ENCODE measurements at regions not wholly inside any gene's neighbourhood (a gene's known extent, or its start where the extent isn't known, plus 50 kb on each side); places are given as distances from the start of the nearest gene placed in this dataset.

- Histone ChIP-seq H3K4me3 (ENCODE audit: low read length) (no peak overlapping the region), H4K20me1 (ENCODE audit: insufficient read depth, low read length) (no peaks in the 10 kb centered on the region), H3K79me2 (ENCODE audit: low read length) (no peaks in the 10 kb centered on the region), H3K9ac (ENCODE audit: low read length) (no peak overlapping the region), H3K36me3 (replicated peaks; ENCODE audit: low read depth, low read length) (no peaks in the 10 kb centered on the region), H3K27ac (ENCODE audit: low read length) (no peak overlapping the region), H2AFZ (ENCODE audit: low read depth, low read length) (no peak overlapping the region), H3K9me3 (ENCODE audit: insufficient read depth, low read length) (no peaks in the 10 kb centered on the region), H3K4me2 (ENCODE audit: low read length) (no peak overlapping the region), H3K4me1 (ENCODE audit: low read length) (peaks cover 50% of the 10 kb centered on the region), H3K27me3 (ENCODE audit: low read depth, low read length) (peaks cover 30% of the 10 kb centered on the region)
- TF ChIP-seq EZH2phosphoT487 (IDR thresholded peaks at IDR 0.05; ENCODE audit: low read depth) (no peak), CTCF (IDR thresholded peaks at IDR 0.05; ENCODE audit: low read depth, low read length) (no peak)
These were observed 68.3 kb downstream of the LLPH start for GRCh38 chr12:66062290-66062625.

GRCh38 chr12:66061557-66062289 lies 68.8 kb downstream of the LLPH start:
- peaks cover 30% of the 10 kb centered on the region for H3K27me3 ChIP-seq (ENCODE audit: low read depth, low read length)
- no peak overlapping the region for H3K27ac ChIP-seq (ENCODE audit: low read length)
- no peak overlapping the region for H2AFZ ChIP-seq (ENCODE audit: low read depth, low read length)
- H3K36me3 ChIP-seq (replicated peaks; ENCODE audit: low read depth, low read length), result no peaks in the 10 kb centered on the region
- H3K4me2 ChIP-seq (ENCODE audit: low read length), result no peak overlapping the region
- H3K9me3 ChIP-seq (ENCODE audit: insufficient read depth, low read length), result no peaks in the 10 kb centered on the region
- H4K20me1 ChIP-seq (ENCODE audit: insufficient read depth, low read length), result no peaks in the 10 kb centered on the region
- no peaks in the 10 kb centered on the region for H3K79me2 ChIP-seq (ENCODE audit: low read length)
- no peak for TF ChIP-seq CTCF (IDR thresholded peaks at IDR 0.05; ENCODE audit: low read depth, low read length)
- TF ChIP-seq EZH2phosphoT487 (IDR thresholded peaks at IDR 0.05; ENCODE audit: low read depth), result no peak
- no peak overlapping the region for H3K4me3 ChIP-seq (ENCODE audit: low read length)
- H3K9ac ChIP-seq (ENCODE audit: low read length), result no peak overlapping the region
- H3K4me1 ChIP-seq (ENCODE audit: low read length), result peaks cover 50% of the 10 kb centered on the region

GRCh38 chr12:66061076-66061475 lies 69.5 kb downstream of the LLPH start:
- Histone ChIP-seq H2AFZ (ENCODE audit: low read depth, low read length) (no peak overlapping the region), H3K4me2 (ENCODE audit: low read length) (no peak overlapping the region), H3K9me3 (ENCODE audit: insufficient read depth, low read length) (no peaks in the 10 kb centered on the region), H3K27me3 (ENCODE audit: low read depth, low read length) (peaks cover 30% of the 10 kb centered on the region), H4K20me1 (ENCODE audit: insufficient read depth, low read length) (no peaks in the 10 kb centered on the region), H3K4me3 (ENCODE audit: low read length) (no peak overlapping the region), H3K4me1 (ENCODE audit: low read length) (peaks cover 50% of the 10 kb centered on the region), H3K9ac (ENCODE audit: low read length) (no peak overlapping the region), H3K27ac (ENCODE audit: low read length) (no peak overlapping the region), H3K79me2 (ENCODE audit: low read length) (no peaks in the 10 kb centered on the region), H3K36me3 (replicated peaks; ENCODE audit: low read depth, low read length) (no peaks in the 10 kb centered on the region)
- no peak for TF ChIP-seq CTCF (IDR thresholded peaks at IDR 0.05; ENCODE audit: low read depth, low read length)
- no peak for TF ChIP-seq EZH2phosphoT487 (IDR thresholded peaks at IDR 0.05; ENCODE audit: low read depth)

GRCh38 chr12:66060163-66060907 lies 70.2 kb downstream of the LLPH start:
- no peaks in the 10 kb centered on the region for H4K20me1 ChIP-seq (ENCODE audit: insufficient read depth, low read length)
- H3K27me3 ChIP-seq (ENCODE audit: low read depth, low read length), result peaks cover 24% of the 10 kb centered on the region
- no peak overlapping the region for H3K4me3 ChIP-seq (ENCODE audit: low read length)
- H3K9ac ChIP-seq (ENCODE audit: low read length), result no peak overlapping the region
- H3K9me3 ChIP-seq (ENCODE audit: insufficient read depth, low read length), result no peaks in the 10 kb centered on the region
- no peak for TF ChIP-seq CTCF (IDR thresholded peaks at IDR 0.05; ENCODE audit: low read depth, low read length)
- H3K4me1 ChIP-seq (ENCODE audit: low read length), result peaks cover 52% of the 10 kb centered on the region
- H3K79me2 ChIP-seq (ENCODE audit: low read length), result no peaks in the 10 kb centered on the region
- H3K36me3 ChIP-seq (replicated peaks; ENCODE audit: low read depth, low read length), result no peaks in the 10 kb centered on the region
- H2AFZ ChIP-seq (ENCODE audit: low read depth, low read length), result no peak overlapping the region
- no peak overlapping the region; the same call in 1 of the 2 replicates for H3K4me2 ChIP-seq (ENCODE audit: low read length)
- H3K27ac ChIP-seq (ENCODE audit: low read length), result peak overlapping the region; percentile 8; the same call in 1 of the 2 replicates
